ENCODE measurements at regions not wholly inside any gene's neighbourhood (a gene's known extent, or its start where the extent isn't known, plus 50 kb on each side); places are given as distances from the start of the nearest gene placed in this dataset.
"Not testable (repeated sequence)": the region's sequence is repeated elsewhere in the genome, so short reads cannot be mapped to it uniquely, and the experiment has no call there.

- Mint-ChIP-seq H3K4me1 (no peaks in the 10 kb centered on the region), H3K36me3 (no peaks in the 10 kb centered on the region), H3K9me3 (no peaks in the 10 kb centered on the region), H3K27me3 (no peaks in the 10 kb centered on the region), H3K4me3 (no peak overlapping the region), H3K27ac (no peak overlapping the region)
- no peak for DNase-seq
Observed at GRCh38 chr5:158209219-158209908, 350.4 kb upstream of the CLINT1 start.

- Mint-ChIP-seq H3K9me3 (no peaks in the 10 kb centered on the region), H3K36me3 (no peaks in the 10 kb centered on the region), H3K4me1 (no peaks in the 10 kb centered on the region), H3K4me3 (no peak overlapping the region), H3K27ac (no peak overlapping the region), H3K27me3 (no peaks in the 10 kb centered on the region)
- DNase-seq = no peak
Observed at GRCh38 chr5:158207733-158208132, 348.8 kb upstream of the CLINT1 start.

- Mint-ChIP-seq H3K9me3 (no peaks in the 10 kb centered on the region), H3K27me3 (no peaks in the 10 kb centered on the region), H3K4me3 (no peak overlapping the region), H3K27ac (no peak overlapping the region), H3K4me1 (no peaks in the 10 kb centered on the region), H3K36me3 (no peaks in the 10 kb centered on the region)
- no peak for DNase-seq
Observed at GRCh38 chr5:158205992-158206391, 347.0 kb upstream of the CLINT1 start.

GRCh38 chr5:158203261-158203660 is 344.3 kb upstream of the CLINT1 start:
- no peak overlapping the region for H3K27ac Mint-ChIP-seq
- H3K36me3 Mint-ChIP-seq = no peaks in the 10 kb centered on the region
- DNase-seq = no peak
- no peaks in the 10 kb centered on the region for H3K9me3 Mint-ChIP-seq
- H3K27me3 Mint-ChIP-seq = no peaks in the 10 kb centered on the region
- no peak overlapping the region for H3K4me3 Mint-ChIP-seq
- no peaks in the 10 kb centered on the region for H3K4me1 Mint-ChIP-seq

GRCh38 chr5:158202801-158203200 is 343.9 kb upstream of the CLINT1 start:
- no peak for DNase-seq
- Mint-ChIP-seq H3K4me3 (no peak overlapping the region), H3K27me3 (no peaks in the 10 kb centered on the region), H3K27ac (no peak overlapping the region), H3K9me3 (no peaks in the 10 kb centered on the region), H3K36me3 (no peaks in the 10 kb centered on the region), H3K4me1 (no peaks in the 10 kb centered on the region)

- H3K4me3 Mint-ChIP-seq = no peak overlapping the region
- H3K9me3 Mint-ChIP-seq = no peaks in the 10 kb centered on the region
- H3K27me3 Mint-ChIP-seq = no peaks in the 10 kb centered on the region
- H3K27ac Mint-ChIP-seq = no peak overlapping the region
- no peaks in the 10 kb centered on the region for H3K4me1 Mint-ChIP-seq
- H3K36me3 Mint-ChIP-seq = no peaks in the 10 kb centered on the region
- no peak for DNase-seq
Observed at GRCh38 chr5:158200619-158201018, 341.7 kb upstream of the CLINT1 start.

- DNase-seq = no peak
- Mint-ChIP-seq H3K9me3 (no peaks in the 10 kb centered on the region), H3K4me1 (no peaks in the 10 kb centered on the region), H3K27ac (no peak overlapping the region), H3K27me3 (no peaks in the 10 kb centered on the region), H3K4me3 (no peak overlapping the region), H3K36me3 (no peaks in the 10 kb centered on the region)
Observed at GRCh38 chr5:158198636-158199035, 339.7 kb upstream of the CLINT1 start.

- Mint-ChIP-seq H3K9me3 (peaks cover 2% of the 10 kb centered on the region), H3K27ac (no peak overlapping the region), H3K4me1 (no peaks in the 10 kb centered on the region), H3K36me3 (no peaks in the 10 kb centered on the region), H3K27me3 (no peaks in the 10 kb centered on the region), H3K4me3 (no peak overlapping the region)
- no peak for DNase-seq
Observed at GRCh38 chr5:158195416-158196210, 336.7 kb upstream of the CLINT1 start.

GRCh38 chr5:158194561-158194976 is 335.6 kb upstream of the CLINT1 start:
- Mint-ChIP-seq H3K4me3 (no peak overlapping the region), H3K27ac (no peak overlapping the region), H3K27me3 (no peaks in the 10 kb centered on the region), H3K9me3 (peaks cover 2% of the 10 kb centered on the region), H3K4me1 (no peaks in the 10 kb centered on the region), H3K36me3 (no peaks in the 10 kb centered on the region)
- no peak for DNase-seq

GRCh38 chr5:158193395-158193794 is 334.4 kb upstream of the CLINT1 start:
- H3K4me3 Mint-ChIP-seq, H3K27ac Mint-ChIP-seq, DNase-seq, H3K9me3 Mint-ChIP-seq, H3K36me3 Mint-ChIP-seq, H3K4me1 Mint-ChIP-seq, H3K27me3 Mint-ChIP-seq: not testable (repeated sequence)

- Mint-ChIP-seq H3K27me3 (no peaks in the 10 kb centered on the region), H3K4me3 (no peak overlapping the region), H3K36me3 (no peaks in the 10 kb centered on the region), H3K4me1 (no peaks in the 10 kb centered on the region), H3K9me3 (no peaks in the 10 kb centered on the region), H3K27ac (no peak overlapping the region)
- no peak for DNase-seq
Observed at GRCh38 chr5:158180407-158180806, 321.5 kb upstream of the CLINT1 start.

- Mint-ChIP-seq H3K27ac (no peak overlapping the region), H3K27me3 (no peaks in the 10 kb centered on the region), H3K4me1 (no peaks in the 10 kb centered on the region), H3K36me3 (no peaks in the 10 kb centered on the region), H3K9me3 (no peaks in the 10 kb centered on the region), H3K4me3 (no peak overlapping the region)
- no peak for DNase-seq
Observed at GRCh38 chr5:158179271-158179670, 320.3 kb upstream of the CLINT1 start.

GRCh38 chr5:158178535-158178934 is 319.6 kb upstream of the CLINT1 start:
- Mint-ChIP-seq H3K27me3 (no peaks in the 10 kb centered on the region), H3K4me3 (no peak overlapping the region)

GRCh38 chr5:158177146-158177545 is 318.2 kb upstream of the CLINT1 start:
- no peak overlapping the region for H3K4me3 Mint-ChIP-seq
- no peaks in the 10 kb centered on the region for H3K9me3 Mint-ChIP-seq
- no peaks in the 10 kb centered on the region for H3K27me3 Mint-ChIP-seq
- H3K36me3 Mint-ChIP-seq = no peaks in the 10 kb centered on the region
- no peak for DNase-seq
- H3K27ac Mint-ChIP-seq = no peak overlapping the region
- H3K4me1 Mint-ChIP-seq = no peaks in the 10 kb centered on the region

More at GRCh38 chr5:158178535-158178934, 319.6 kb upstream of the CLINT1 start:
- no peaks in the 10 kb centered on the region for H3K36me3 Mint-ChIP-seq
- H3K9me3 Mint-ChIP-seq = no peaks in the 10 kb centered on the region
- no peak for DNase-seq
- H3K27ac Mint-ChIP-seq = no peak overlapping the region
- no peaks in the 10 kb centered on the region for H3K4me1 Mint-ChIP-seq

GRCh38 chr5:158175934-158176481 is 317.1 kb upstream of the CLINT1 start:
- H3K36me3 Mint-ChIP-seq = no peaks in the 10 kb centered on the region
- no peaks in the 10 kb centered on the region for H3K9me3 Mint-ChIP-seq
- H3K4me3 Mint-ChIP-seq = no peak overlapping the region
- no peak for DNase-seq
- no peaks in the 10 kb centered on the region for H3K4me1 Mint-ChIP-seq
- no peak overlapping the region for H3K27ac Mint-ChIP-seq
- no peaks in the 10 kb centered on the region for H3K27me3 Mint-ChIP-seq
